ENCODE measurements at regions not wholly inside any gene's neighbourhood (a gene's known extent, or its start where the extent isn't known, plus 50 kb on each side); places are given as distances from the start of the nearest gene placed in this dataset.
"Not testable (repeated sequence)": the region's sequence is repeated elsewhere in the genome, so short reads cannot be mapped to it uniquely, and the experiment has no call there.

DNA sequence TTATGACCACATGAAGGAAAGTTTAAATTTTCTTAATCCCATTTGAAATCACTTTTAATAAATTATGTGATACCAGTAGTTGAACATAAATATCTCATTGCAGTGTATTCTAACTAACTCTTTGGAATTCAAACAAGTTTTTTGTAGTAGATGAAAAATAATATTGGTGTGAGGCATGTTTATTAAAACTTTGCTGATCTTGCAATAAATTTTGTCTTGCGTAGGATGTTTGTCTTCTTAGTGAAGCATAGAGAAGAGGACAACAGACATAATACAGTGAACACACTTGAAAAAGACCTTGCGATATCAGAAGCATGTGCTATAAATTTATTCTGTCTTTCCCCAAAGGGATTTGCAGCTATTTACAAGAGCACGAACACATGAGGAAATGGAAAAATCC, 140.7 kb downstream of the HTR1B start:
- FAIRE-seq: no peak

DNA sequence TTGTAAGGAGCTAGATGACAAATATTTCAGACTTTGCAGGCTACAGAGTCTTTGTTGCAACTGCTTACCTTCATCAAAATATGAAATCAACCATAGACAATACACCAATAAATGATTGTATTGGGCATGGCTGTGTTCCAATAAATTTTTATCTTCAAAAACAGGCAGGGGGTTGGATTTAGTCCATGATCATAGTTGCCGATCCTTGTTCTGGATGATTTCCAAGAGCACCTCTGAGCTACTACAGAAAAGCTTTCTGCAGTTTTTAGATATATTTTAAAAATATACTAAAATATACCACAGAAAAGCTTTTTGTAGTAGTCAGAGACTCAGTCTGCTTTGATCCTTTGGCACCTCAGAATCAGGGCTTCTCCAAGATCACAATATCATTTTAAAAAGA, 145.0 kb downstream of the HTR1B start:
- no peak for FAIRE-seq

DNA sequence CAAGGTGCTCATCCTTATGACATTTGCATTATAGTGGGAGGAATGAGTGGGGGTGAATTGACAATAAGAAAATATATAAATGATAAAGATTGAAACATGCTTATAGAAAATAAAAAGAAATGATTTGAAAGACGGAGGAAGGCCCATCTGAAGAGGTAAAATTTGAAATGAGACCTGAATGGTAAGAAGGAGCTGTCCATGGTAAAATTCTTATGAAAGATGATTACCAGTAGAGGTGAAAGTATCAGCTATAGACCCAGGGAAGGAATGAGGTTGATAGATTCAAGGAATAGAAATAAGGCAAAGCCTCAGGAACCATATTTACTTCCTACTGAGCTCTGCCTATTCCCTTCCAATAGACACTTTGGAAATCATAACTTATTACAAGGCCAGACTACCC, 149.7 kb downstream of the HTR1B start:
- FAIRE-seq: no peak

DNA sequence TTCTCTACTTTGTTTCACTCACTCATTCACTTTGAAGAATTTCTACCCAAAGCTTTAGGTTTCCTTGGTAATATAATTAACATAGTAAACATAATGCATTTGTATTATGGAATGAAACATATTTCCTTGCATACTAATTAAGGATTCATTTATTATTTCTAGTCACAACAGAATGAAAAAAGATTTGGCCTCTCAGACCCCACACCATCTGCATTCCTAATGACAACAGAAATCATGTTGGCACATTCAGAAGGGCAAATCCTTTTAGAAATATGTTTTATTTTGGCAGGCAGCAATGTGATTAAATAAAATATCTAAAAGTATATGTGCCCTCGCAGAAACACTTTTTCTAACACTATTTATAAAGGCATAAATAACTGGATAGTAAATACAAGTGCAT, 163.4 kb downstream of the HTR1B start:
- FAIRE-seq: no peak

DNA sequence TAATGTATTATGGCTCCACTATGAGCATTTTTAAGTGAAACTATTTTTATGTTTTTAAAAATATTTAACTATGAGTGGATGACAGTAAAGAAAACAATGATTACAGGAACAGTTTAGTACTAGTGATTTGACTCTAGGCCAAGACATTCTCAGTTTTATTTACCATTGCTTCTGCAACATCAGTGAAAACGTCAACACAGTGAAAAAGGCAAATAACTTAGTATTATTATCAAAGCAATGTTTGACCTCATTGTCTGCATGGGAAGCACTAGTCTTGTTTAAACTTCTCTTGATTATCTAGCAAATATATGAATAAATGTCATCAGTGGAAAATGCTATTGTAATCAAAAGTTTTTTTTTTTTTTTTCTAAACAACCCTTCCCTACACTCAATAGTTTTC, 165.0 kb downstream of the HTR1B start:
- FAIRE-seq: no peak

DNA sequence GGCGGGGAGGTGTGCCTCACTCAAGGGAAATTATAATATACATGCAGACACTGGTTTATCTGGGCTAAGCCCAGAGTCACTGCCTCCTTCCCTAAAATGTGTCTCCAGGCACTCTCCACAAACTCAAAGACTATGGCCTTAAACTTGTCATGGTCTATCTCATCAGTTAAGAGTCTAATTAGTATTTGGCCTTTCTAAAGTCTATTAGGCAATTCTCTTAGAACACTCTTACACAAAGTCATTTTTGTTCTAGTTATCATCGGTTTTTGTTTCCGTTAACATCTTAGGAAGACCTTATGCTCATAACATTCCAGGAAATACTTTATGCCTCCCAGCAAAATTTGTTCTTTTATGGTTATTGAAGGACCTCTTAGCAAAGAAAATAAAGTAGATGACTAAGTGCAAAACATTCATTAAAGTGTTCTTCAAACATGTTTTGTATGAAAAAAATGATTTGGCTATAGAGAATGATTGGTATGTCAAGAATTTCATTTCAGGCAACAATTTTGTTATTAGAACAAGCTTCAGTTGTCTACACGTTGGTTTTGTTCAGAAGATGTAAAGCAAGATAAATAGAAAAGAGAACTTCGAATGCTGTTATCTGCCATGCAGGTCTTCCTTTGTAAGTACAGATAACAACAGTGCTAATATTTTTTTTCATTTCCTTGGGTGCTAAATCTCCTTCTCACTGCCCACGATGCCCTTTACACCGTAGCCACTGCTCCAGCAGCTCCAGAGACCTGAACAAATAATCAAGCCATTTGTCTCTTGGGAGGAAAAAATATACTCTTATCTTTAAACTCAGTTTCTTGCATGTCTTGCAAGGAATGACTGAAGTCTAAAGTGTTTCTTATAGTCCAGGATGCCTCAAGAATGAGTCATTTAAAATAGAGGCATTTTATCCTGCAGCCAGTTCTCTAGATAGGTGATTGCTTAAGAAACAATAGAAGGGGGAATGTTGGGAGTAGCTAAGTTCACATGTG, 170.4 kb downstream of the HTR1B start:
- no peak for FAIRE-seq

DNA sequence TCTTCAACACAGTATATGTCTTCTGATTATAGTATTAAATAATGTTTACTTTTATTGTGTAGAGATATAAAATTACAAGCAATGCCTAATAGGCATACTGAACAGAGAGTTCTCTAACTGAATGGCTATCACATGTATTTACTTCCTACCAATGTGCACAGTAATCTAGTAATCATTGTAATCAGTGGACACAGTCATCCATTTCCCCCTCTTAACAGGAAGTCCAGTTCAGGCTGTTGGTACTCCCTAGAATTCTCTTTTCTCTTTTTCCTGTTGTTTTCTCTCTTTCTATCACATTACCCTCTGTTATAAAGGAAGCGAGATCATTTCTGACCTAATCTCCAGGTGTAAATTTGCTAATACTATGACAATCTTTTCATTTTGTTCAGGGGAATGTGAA, 172.5 kb downstream of the HTR1B start:
- no peak for FAIRE-seq

DNA sequence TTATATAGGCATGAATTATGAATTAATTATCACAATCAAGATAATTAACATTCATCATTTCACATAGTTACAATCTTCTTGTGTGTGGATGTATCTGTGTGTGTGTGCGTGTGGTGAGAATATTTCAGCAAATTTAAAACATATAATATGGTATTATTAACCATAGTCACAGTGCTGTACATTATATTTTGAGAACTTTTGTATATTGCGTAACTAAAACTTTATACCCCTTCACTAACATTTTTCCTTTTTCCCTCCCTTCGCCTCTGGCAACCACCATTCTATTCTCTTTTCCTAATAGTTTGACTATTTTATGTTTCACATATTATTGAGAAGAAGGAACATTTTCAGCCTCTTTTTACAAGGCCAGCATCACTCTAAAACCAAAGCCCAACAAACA, 176.8 kb downstream of the HTR1B start:
- no peak for FAIRE-seq

DNA sequence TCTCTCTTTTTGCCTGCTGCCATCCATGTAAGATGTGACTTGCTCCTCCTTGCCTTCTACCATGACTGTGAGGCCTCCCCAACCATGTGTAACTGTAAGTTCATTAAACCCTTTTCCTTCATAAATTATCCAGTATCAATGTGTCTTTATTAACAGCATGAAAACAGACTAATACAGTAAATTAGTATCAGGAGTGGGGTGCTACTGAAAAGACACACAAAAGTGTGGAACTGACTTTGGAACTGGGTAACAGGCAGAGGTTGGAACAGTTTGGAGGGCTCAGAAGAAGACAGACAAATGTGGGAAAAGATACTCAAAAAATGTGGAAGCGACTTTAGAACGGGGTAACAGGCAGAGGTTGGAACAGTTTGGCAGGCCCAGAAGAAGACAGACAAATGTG, 189.4 kb downstream of the HTR1B start:
- FAIRE-seq: no peak

DNA sequence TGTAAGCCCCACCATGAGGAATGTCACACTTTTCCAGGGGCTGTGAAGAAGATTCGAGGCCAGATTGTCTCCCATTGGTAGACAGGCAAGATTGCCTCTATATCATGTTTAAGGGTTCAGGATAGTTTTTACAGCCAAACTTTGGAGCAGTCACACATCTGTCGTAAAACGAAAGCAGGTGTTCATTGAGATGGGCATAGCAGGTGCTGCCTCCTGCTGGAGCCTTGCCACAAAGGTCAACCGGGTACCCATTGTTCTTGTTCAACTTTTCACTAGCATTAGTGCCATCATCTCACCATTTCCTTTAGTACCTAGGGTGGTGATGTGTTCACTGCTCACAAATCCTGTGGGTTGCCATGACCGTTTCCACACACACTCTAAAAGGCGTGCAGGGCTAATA, 198.3 kb downstream of the HTR1B start:
- FAIRE-seq: no peak

DNA sequence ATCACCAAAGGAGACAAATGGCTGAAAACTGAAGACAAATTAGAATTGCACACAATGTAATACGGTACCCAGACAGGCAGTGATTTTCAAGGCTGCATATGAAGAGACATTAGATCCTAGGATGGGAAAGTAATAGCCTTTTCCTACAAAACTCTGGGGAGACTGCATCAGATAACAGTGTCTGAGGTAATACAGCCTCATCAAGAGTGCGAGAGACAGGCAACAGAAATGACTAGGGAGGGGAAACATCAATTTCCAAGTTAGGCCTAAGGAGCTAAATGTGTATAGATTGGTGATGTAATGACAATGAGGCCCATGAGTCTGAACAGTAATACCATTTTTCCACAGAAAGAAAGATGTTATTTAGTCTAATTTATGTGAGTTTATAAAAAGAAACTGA, 200.3 kb downstream of the HTR1B start:
- no peak for FAIRE-seq

DNA sequence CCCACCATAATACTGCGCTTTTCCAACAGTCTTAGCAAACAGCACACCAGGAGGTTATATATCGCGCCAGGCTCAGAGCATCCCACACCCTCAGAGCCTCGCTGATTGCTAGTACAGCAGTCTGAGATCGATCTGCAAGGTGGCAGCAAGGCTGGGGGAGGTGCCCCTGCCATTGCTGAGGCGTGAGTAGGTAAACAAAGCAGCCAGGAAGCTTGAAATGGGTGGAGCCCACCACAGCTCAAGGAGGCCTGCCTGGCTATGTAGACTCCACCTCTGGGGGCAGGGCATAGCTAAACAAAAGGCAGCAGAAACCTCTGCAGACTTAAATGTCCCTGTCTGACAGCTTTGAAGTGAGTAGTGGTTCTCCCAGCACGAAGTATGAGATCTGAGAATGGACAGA, 211.5 kb downstream of the HTR1B start:
- not testable (repeated sequence) for FAIRE-seq

DNA sequence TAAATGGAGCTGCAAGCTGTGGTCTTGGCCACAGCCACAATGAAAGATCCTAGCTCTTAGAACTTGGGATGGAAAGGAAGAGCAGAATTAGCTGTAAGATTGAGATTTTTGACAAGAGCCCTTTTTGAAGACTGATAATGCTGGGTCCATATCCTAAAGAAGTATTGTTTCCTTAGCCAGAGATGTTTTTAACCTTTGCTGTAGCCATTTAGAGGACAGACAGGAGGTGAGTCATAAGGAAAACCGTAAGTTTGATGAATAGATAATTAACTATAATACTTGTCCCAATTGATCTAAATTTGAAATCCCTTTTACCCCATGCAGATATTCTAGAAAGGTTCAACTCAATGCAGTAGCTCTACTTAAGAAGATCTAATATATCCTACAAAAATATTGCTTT, 213.7 kb downstream of the HTR1B start:
- FAIRE-seq: no peak

DNA sequence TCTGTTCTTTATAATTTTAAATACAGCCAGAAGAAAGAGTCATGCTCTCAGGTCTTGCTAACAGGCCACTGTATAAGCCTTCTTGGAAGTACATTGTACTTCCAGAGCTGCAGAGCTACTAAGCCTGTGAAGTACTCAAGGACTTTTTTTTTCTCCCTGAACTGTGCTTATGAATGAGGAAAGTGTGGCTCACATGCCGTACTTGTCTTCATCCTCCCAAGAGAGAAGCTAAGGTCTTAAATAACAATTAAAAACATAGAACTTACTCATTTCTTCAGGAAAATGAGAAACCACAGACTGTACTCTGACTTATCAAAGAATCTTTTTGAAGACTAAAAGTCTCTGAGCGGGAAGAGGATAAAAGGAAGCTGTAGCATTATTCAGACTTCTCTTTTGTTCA, 218.3 kb downstream of the HTR1B start:
- FAIRE-seq: no peak

DNA sequence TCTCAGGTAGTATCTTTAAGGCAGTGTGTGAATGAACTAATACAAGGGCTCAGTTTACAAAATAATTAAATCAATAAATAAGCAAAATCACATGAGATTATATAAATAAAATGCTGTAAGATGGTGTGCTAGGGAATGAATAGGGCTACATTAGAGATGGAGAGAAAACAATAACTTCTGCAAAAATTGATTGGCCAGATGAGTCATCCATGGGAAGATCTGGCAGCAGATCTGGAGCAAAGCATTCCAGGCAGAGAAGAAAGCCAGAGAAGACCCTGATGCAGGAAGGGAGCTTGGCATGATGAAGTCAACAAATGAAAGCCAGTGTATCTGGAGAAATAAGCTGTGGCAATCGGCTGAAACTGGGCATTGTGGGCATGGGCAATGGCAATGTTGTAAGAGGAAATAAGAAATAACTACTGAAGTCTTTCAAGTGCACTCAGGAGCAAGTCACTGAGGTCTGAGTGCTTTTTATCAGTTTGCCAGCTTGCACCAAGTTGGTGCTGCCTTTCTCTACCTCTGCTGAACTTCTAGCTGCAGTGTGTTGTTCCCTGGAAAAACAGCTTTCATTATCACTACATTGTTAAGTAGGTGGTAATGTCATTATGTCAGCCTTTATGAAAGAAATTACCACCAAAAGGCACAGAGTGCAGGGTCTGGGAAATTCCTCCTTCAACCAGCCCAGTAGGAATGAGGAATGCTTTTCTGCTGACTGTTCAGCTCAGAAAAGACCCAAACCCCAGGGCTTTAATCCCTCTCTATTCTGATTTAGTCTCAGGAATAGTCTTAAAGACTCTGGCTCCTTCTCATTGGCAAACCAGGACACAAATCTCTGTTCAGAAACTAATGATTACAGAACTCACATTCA, 231.6 kb downstream of the HTR1B start:
- no peak for FAIRE-seq

DNA sequence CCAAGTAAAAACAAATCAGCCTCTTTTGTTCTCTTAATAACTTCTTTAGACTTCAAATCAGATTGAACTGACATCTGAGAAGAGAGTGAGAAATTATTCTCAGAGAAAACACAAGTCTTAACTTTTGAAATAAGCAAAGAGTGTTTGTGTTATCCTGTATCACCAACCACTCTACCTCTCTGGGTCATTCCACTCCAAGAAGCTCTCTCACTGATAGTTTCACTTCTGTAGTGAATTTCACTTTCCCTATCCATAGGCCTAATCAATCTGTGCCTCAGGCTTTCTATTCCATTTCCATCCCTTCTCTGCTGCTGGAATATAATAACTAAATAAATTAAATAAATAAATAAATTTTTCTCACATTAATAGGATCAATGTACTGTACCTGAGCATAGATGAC, 235.0 kb downstream of the HTR1B start:
- no peak for FAIRE-seq

DNA sequence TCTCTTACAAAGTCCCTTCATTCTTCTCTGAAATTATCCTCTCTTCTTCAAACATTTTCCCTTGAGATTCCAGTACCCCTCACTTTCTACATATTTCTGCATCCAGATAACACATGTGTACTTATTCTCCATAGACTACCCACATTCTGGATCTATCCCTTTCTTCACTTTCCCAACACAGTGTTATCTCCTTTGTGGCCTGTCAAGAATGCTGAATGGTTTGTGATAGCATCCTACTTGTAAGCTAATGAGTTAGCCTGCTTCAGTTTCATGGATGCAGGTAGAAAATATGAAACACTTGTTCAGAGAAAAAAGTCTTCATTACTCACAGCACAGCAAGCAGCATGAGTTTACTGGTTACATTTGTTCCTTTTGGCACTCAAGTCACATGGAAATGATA, 245.4 kb downstream of the HTR1B start:
- no peak for FAIRE-seq

DNA sequence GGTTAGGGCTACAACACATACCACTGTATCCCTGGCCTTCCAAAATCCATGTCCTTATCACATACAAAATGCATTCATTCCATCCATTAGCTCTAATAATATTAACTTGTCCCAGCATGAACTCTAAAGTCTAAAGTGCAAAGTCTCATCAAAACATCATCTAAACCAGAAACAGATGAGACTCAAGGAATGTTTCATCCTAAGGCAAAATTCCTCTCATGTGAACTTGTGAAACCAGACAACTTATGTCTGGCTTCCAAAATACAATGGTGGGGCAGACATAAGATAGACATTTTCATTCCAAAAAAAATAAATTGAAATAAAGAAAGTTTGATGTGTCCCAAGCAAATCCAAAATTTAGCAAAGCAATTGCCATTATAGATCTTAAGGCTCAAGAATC, 257.4 kb downstream of the HTR1B start:
- no peak for FAIRE-seq

DNA sequence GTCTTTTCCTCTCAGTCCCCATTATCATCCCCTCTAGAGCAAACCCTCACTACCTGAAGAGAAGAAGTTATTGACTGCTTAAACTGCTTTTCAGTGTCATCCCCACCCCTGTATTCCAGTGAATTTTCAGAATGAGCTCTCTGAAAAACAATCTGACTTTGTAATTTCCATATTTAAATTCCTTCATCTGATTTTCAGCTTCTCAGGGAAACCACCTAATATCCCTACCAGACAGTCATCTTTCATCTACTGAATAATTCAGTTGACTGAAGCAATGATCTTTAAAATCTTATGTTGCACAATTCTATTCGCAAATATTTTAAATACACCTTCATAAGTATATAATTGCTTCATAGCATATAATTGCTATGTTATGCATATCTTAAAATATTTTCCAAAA, 258.7 kb downstream of the HTR1B start:
- no peak for FAIRE-seq

DNA sequence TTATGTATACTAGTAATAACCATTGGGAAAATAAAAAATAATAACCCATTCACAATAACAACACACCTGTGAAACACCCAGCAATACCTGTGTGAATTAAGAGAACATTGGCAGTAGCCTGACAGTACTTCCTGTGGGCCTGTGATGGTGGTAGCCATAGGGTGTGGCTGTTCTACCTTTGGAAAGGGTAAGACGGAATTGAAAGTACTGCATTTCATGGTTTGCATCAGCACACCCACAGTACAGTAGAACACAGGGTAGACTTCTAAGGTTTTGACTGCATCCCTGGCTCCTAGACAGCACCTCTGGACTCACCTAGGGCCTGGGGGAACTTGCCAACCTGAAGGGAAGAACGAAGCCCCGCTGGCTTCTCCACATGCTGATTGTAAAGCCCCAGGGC, 279.8 kb downstream of the HTR1B start:
- no peak for FAIRE-seq

DNA sequence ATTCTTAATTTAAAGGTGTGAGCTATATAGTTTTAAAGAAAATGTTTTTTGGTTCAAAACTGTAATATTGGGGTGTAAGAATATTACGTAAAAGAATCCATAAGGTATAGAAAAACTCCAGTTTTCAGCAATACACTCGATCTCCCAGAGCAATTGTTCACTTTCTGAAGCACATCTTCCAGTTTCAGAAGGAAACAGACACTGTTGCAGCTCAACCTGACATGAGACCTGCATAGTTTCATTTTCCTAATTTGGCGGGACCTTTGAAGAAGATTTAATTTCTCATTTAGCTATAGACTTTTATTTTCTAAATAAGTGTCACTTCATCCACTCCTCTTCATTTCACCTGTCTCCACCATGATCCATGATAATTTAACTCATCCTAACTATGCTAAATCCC, 281.5 kb downstream of the HTR1B start:
- FAIRE-seq: no peak

DNA sequence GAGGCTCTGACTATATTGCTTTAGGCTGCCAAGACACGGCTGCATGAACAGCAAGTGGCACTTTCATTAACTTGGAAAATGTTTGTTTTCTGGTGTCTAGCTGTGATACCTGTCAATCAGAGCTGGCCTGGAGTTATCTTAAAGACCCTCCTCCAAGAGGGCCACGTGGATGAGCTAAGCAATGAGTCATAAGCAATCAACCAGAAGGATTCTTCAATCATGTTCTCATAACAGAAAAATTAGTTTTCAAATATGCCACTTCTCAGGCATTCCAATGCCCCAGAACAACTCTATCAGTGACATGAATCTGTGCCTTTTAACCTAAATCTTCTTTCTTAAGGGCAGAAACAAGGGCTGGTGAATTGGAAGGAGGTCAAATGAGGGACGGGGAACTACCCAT, 283.0 kb downstream of the HTR1B start:
- FAIRE-seq: no peak

DNA sequence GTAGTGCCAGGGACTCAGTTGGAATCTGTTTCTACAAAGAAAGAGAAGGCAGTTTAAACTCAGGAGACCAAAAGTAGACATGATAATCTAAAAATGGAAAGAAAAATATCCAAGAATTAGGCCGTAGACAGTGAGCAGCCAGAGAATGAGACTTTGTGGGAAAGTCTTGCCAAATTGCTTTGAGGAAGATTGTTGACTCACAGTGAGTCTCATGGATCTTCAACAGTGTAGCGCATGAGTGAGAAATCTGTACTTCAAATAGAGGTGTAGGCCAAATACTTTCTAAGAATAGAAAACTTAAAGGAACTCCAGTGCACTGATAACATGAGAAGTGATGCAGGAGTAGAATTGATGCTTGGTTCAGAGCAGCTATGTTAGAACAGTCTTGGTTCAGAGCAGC, 284.5 kb downstream of the HTR1B start:
- FAIRE-seq: no peak

DNA sequence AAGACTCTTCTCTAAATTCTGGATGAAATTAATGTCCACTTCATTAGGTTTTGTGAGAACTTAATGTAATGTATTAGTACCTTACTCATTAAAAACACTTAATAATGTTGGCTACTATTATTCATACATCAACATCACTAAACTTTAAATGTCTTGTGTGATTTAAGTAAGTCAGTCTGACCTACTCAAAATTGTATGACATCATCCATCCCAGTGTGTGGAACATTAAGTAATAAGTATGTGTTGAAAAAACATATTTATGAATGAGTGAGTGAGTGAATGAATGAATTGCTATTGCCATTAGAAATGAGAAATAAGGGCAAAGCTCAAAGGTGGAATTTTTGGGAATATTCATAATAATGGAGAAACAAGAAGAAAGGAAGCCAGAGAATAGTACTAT, 285.8 kb downstream of the HTR1B start:
- no peak for FAIRE-seq
